ENCODE measurements at regions not wholly inside any gene's neighbourhood (a gene's known extent, or its start where the extent isn't known, plus 50 kb on each side); places are given as distances from the start of the nearest gene placed in this dataset.

GRCh38 chr1:101308935-101309333 is 72.1 kb downstream of the S1PR1 start:
- WGBS, 2 donors = 14 to 15% methylated on average over 8 of the region's 8 CpGs
- intact Hi-C loops (cut with DNase I; ENCODE audit: low total_unique reads) = loop anchor here (10.0 kb wide), 1 partner anchor 46 kb away; no protein-coding TSS in a partner anchor
- no peak overlapping the region for H3K4me3 ChIP-seq (ENCODE audit: low read depth, poor library complexity, severe bottlenecking)
- DNase-seq (ENCODE audit: low spot score in 2 of 2) = no peak
- TF ChIP-seq POLR2A (IDR thresholded peaks at IDR 0.05) = no peak
- TF ChIP-seq CTCF (IDR thresholded peaks at IDR 0.05) = no peak

- TF ChIP-seq CTCF (IDR thresholded peaks at IDR 0.05) = no peak
- no peak for TF ChIP-seq POLR2A (IDR thresholded peaks at IDR 0.05)
- no peak overlapping the region for H3K4me3 ChIP-seq (ENCODE audit: low read depth, poor library complexity, severe bottlenecking)
- intact Hi-C loops (cut with DNase I; ENCODE audit: low total_unique reads) = loop anchor here (10.0 kb wide), 1 partner anchor 45 kb away; no protein-coding TSS in a partner anchor
- DNase-seq (ENCODE audit: low spot score in 2 of 2) = peak in 1 of 2 donors; percentile 86
- 4 to 5% methylated on average over 37 of the region's 37 CpGs for WGBS, 2 donors
These were observed 72.8 kb downstream of the S1PR1 start for GRCh38 chr1:101309334-101310311.

- TF ChIP-seq POLR2A (IDR thresholded peaks at IDR 0.05) (no peak), CTCF (IDR thresholded peaks at IDR 0.05) (no peak)
These were observed 73.7 kb downstream of the S1PR1 start for GRCh38 chr1:101310506-101310905.

GRCh38 chr1:101311146-101311920 is 74.5 kb downstream of the S1PR1 start:
- 88 to 93% methylated on average over 4 of the region's 4 CpGs for WGBS, 2 donors
- H3K4me3 ChIP-seq (ENCODE audit: low read depth, poor library complexity, severe bottlenecking) = no peak overlapping the region
- no peak for TF ChIP-seq CTCF (IDR thresholded peaks at IDR 0.05)
- TF ChIP-seq POLR2A (IDR thresholded peaks at IDR 0.05) = no peak
- intact Hi-C loops (cut with DNase I; ENCODE audit: low total_unique reads) = no loop called here
- no peak for DNase-seq (ENCODE audit: low spot score in 2 of 2)

More at GRCh38 chr1:101310506-101310905, 73.7 kb downstream of the S1PR1 start:
- intact Hi-C loops (cut with DNase I; ENCODE audit: low total_unique reads) = no loop called here
- no peak overlapping the region for H3K4me3 ChIP-seq (ENCODE audit: low read depth, poor library complexity, severe bottlenecking)
- 51 to 53% methylated on average over 2 of the region's 2 CpGs for WGBS, 2 donors
- no peak for DNase-seq (ENCODE audit: low spot score in 2 of 2)

GRCh38 chr1:101312147-101312546 is 75.3 kb downstream of the S1PR1 start:
- intact Hi-C loops (cut with DNase I; ENCODE audit: low total_unique reads) = no loop called here
- no peak for DNase-seq (ENCODE audit: low spot score in 2 of 2)
- no peak overlapping the region for H3K4me3 ChIP-seq (ENCODE audit: low read depth, poor library complexity, severe bottlenecking)
- WGBS, 2 donors = 89 to 91% methylated on average over 4 of the region's 4 CpGs
- TF ChIP-seq POLR2A (IDR thresholded peaks at IDR 0.05) (no peak), CTCF (IDR thresholded peaks at IDR 0.05) (no peak)

Data from lower leg skin (tissue), 4 donors.